ENCODE measurements at regions not wholly inside any gene's neighbourhood (a gene's known extent, or its start where the extent isn't known, plus 50 kb on each side); places are given as distances from the start of the nearest gene placed in this dataset.

DNA sequence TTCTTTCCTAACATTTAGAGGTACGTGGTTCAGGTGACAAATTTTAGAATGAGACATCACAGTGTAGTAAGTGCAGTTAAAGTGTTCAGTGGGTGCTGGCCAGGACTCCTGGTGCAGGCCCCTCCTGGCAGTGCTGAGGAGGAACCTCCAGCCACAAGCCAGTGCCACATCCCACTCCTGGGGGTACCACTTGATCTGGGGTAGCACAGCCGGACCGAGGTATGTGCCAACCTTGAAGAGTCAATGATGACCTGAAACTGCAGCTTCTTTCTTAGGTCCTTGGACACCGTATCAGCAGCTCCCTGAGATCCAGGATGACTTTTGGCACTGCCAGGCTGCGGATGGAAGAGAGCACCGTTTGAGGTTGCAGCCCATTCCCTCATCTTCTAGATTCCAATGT, 310.4 kb upstream of the IRX4 start:
- Histone ChIP-seq H3K4me1 (no peaks in the 10 kb centered on the region), H3K36me3 (no peaks in the 10 kb centered on the region), H3K4me3 (no peak overlapping the region), H3K9me3 (peaks cover 0 to 17% (median 12%) of the 10 kb centered on the region in 4 donors), H3K27me3 (no peaks in the 10 kb centered on the region), H3K27ac (no peak overlapping the region)
- 74 to 77% methylated on average over 6 of the region's 6 CpGs for WGBS, 2 donors
- no peak for TF ChIP-seq CTCF (IDR thresholded peaks at IDR 0.05)
- no peak for TF ChIP-seq EP300 (IDR thresholded peaks at IDR 0.05)
- no peak for TF ChIP-seq POLR2A (IDR thresholded peaks at IDR 0.05)
- no peak for TF ChIP-seq POLR2AphosphoS5 (IDR thresholded peaks at IDR 0.05)
- peak in 1 of 2 donors; percentile 16 for DNase-seq
- no peak for ATAC-seq (ENCODE audit: low FRiP score in 2 of 2)

DNA sequence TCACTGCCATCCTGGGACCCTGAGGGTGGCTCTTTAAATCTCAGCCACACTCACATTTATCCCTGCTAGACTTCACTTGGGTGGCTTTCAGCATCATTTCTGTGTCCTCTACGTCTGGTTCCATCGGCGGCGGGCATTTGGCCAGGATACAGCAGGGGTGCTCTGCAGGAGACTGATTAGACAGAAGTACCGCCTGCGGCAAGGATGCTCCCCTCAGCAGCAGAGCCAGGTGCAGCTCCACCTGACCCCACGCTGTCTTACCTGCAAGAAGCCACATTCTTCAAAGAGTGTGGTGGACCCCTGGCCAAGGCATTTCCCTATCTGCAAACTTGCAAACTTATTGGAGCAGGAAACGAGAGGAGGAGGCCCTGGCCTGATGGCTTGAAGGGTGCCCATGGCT, 309.8 kb upstream of the IRX4 start:
- TF ChIP-seq EP300 (IDR thresholded peaks at IDR 0.05) (no peak), CTCF (IDR thresholded peaks at IDR 0.05) (no peak), POLR2A (IDR thresholded peaks at IDR 0.05) (no peak), POLR2AphosphoS5 (IDR thresholded peaks at IDR 0.05) (no peak)
- no peak overlapping the region for H3K4me3 ChIP-seq
- peaks cover 0 to 17% (median 12%) of the 10 kb centered on the region in 4 donors for H3K9me3 ChIP-seq
- H3K27me3 ChIP-seq, result no peaks in the 10 kb centered on the region
- no peak overlapping the region for H3K27ac ChIP-seq
- no peak for ATAC-seq (ENCODE audit: low FRiP score in 2 of 2)
- peak in 1 of 2 donors; percentile 19 for DNase-seq
- WGBS, 2 donors, result 65 to 73% methylated on average over 8 of the region's 8 CpGs
- H3K4me1 ChIP-seq, result no peaks in the 10 kb centered on the region
- H3K36me3 ChIP-seq, result no peaks in the 10 kb centered on the region

DNA sequence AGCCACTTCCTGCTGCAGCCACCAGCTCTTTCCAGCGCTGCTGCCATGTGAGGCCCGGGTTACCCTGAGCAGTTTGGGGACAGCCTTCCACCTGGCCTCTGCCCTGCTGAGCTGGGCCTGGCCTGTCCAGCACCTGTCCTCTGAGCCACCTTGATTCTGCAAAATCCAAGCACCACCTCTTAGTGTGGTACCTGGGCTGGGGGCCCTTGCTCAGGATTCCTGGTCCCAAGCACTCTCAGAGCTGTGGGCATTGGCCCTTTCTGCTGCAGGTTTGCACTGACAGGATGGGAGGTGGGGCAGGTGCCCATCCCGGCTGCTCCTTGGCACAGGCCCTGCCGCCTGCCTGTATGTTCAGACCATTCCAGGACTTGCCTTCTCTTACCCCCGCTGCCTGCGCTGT, 309.2 kb upstream of the IRX4 start:
- peak in 1 of 2 donors; percentile 35 for ATAC-seq (ENCODE audit: low FRiP score in 2 of 2)
- Histone ChIP-seq H3K36me3 (no peaks in the 10 kb centered on the region), H3K27me3 (no peaks in the 10 kb centered on the region), H3K9me3 (peaks cover 0 to 17% (median 12%) of the 10 kb centered on the region in 4 donors), H3K4me3 (no peak overlapping the region), H3K27ac (no peak overlapping the region), H3K4me1 (no peaks in the 10 kb centered on the region)
- WGBS, 2 donors, result 66 to 78% methylated on average over 6 of the region's 6 CpGs
- DNase-seq, result peak in 1 of 2 donors; percentile 13
- no peak for TF ChIP-seq EP300 (IDR thresholded peaks at IDR 0.05)
- TF ChIP-seq POLR2A (IDR thresholded peaks at IDR 0.05), result no peak
- no peak for TF ChIP-seq CTCF (IDR thresholded peaks at IDR 0.05)
- TF ChIP-seq POLR2AphosphoS5 (IDR thresholded peaks at IDR 0.05), result no peak

GRCh38 chr5:2190549-2190948, 307.8 kb upstream of the IRX4 start:
- TF ChIP-seq POLR2AphosphoS5 (IDR thresholded peaks at IDR 0.05), result no peak
- ATAC-seq (ENCODE audit: low FRiP score in 2 of 2) (no peak), DNase-seq (peak in 1 of 2 donors; percentile 14)
- Histone ChIP-seq H3K27me3 (no peaks in the 10 kb centered on the region), H3K36me3 (no peaks in the 10 kb centered on the region), H3K4me3 (no peak overlapping the region), H3K9me3 (peaks cover 0 to 15% (median 11%) of the 10 kb centered on the region in 4 donors), H3K4me1 (no peaks in the 10 kb centered on the region), H3K27ac (no peak overlapping the region)
- WGBS, 2 donors, result 79% methylated on average over 9 of the region's 9 CpGs

DNA sequence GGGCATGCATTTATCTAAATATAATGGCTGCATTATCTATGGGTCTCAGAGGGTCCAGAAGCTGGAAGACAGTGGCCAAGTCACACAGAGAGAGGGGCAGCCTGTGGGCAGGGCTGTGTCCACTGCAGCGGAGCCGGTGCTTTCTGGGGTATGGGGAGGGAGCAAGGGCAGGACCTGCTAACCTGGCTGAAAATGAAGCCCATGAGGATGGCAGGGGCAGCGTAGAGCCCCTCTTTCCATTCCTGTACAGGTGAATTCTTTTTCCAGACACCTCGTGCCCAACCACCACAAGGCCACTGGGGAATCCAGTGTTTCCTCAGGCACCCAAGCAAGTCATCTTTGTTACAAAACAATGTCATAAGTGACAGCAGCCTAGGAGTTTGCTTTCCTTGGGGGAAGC, 305.9 kb upstream of the IRX4 start:
- H3K36me3 ChIP-seq, result no peaks in the 10 kb centered on the region
- H3K27me3 ChIP-seq, result no peaks in the 10 kb centered on the region
- H3K27ac ChIP-seq, result no peak overlapping the region
- ATAC-seq (ENCODE audit: low FRiP score in 2 of 2) (no peak), DNase-seq (no peak)
- no peaks in the 10 kb centered on the region for H3K9me3 ChIP-seq
- H3K4me3 ChIP-seq, result no peak overlapping the region
- no peaks in the 10 kb centered on the region for H3K4me1 ChIP-seq
- TF ChIP-seq POLR2AphosphoS5 (IDR thresholded peaks at IDR 0.05) (no peak), CTCF (IDR thresholded peaks at IDR 0.05) (no peak), EP300 (IDR thresholded peaks at IDR 0.05) (no peak), POLR2A (IDR thresholded peaks at IDR 0.05) (no peak)
- 83 to 85% methylated on average over 4 of the region's 4 CpGs for WGBS, 2 donors
